K562 (cell line): ENCODE measurements at regions not wholly inside any gene's neighbourhood (a gene's known extent, or its start where the extent isn't known, plus 50 kb on each side); places are given as distances from the start of the nearest gene placed in this dataset.
"Not testable (repeated sequence)": the region's sequence is repeated elsewhere in the genome, so short reads cannot be mapped to it uniquely, and the experiment has no call there.

Source experiments
- EP300 ChIP-seq: IDR thresholded peaks from 2 replicates; pipeline ENCODE4 v1.6.1; 2012; ENCODE audit warnings: low read length, improper control_type of control experiment
- MED1 ChIP-seq: sonication (generic); formaldehyde crosslinking; IDR thresholded peaks from 2 replicates; pipeline ENCODE4 v1.8.1; 2023; ENCODE audit warnings: missing genetic modification reagents, borderline replicate concordance
- NRF1 ChIP-seq, 2 experiments: fragments of 450-650 bp; IDR thresholded peaks in 1 of 2; conservative IDR thresholded peaks in 1 of 2; 2 replicates each; pipeline ENCODE4 v1.6.1; 2014; ENCODE audit warnings: mild to moderate bottlenecking in 2 of 2
- SOX6 ChIP-seq: fragments of 450-650 bp; IDR thresholded peaks from 2 replicates; pipeline ENCODE4 v1.6.1; 2014; ENCODE audit warnings: mild to moderate bottlenecking
- TF ChIP-seq, protein P1 (sequence below), 3 experiments: IDR thresholded peaks in 2 of 3; conservative IDR thresholded peaks in 1 of 3; 2 replicates each; pipeline ENCODE4 v1.5.1; 2011 to 2012; ENCODE audit warnings: low read length in 3 of 3, mild to moderate bottlenecking in 3 of 3, control low read depth in 2 of 3, improper control_type of control experiment in 1 of 3, inconsistent platforms in 1 of 3, low read depth in 1 of 3, mixed read lengths in 1 of 3, moderate library complexity in 1 of 3; ENCODE audit not compliant: insufficient read depth in 2 of 3

DNA sequence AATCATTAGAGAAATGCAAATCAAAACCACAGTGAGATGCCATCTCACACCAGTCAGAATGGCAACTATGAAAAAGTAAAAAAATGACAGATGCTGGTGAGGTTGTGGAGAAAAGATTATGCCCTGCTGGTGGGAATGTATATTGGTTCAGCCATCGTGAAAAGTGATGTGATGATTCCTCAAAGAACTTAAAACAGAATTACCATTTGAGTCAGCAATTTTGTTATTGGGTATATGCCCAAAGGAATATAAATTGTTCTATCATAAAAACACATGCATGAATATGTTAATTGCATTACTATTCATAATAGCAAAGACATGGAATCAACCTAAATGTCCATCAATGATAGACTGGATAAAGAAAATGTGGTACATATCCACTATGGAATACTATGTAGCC lies 115.1 kb upstream of the OR4E1 start:
- not testable (repeated sequence) for TF ChIP-seq MED1 (CRISPR knock-in tag); EP300; NRF1 (conservative IDR thresholded peaks at IDR 0.05 in 1 of 2, IDR thresholded peaks at IDR 0.05 in 1 of 2); SOX6
- TF ChIP-seq, protein P1, sequence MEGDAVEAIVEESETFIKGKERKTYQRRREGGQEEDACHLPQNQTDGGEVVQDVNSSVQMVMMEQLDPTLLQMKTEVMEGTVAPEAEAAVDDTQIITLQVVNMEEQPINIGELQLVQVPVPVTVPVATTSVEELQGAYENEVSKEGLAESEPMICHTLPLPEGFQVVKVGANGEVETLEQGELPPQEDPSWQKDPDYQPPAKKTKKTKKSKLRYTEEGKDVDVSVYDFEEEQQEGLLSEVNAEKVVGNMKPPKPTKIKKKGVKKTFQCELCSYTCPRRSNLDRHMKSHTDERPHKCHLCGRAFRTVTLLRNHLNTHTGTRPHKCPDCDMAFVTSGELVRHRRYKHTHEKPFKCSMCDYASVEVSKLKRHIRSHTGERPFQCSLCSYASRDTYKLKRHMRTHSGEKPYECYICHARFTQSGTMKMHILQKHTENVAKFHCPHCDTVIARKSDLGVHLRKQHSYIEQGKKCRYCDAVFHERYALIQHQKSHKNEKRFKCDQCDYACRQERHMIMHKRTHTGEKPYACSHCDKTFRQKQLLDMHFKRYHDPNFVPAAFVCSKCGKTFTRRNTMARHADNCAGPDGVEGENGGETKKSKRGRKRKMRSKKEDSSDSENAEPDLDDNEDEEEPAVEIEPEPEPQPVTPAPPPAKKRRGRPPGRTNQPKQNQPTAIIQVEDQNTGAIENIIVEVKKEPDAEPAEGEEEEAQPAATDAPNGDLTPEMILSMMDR (IDR thresholded peaks at IDR 0.05 in 2 of 3, conservative IDR thresholded peaks at IDR 0.05 in 1 of 3; ENCODE audit: insufficient read depth in 2 of 3, low read depth in 1 of 3, low read length in 3 of 3): not testable (repeated sequence)
